ENCODE measurements at regions not wholly inside any gene's neighbourhood (a gene's known extent, or its start where the extent isn't known, plus 50 kb on each side); places are given as distances from the start of the nearest gene placed in this dataset.

GRCh38 chr5:107112216-107112615 lies 558.5 kb downstream of the EFNA5 start:
- TF ChIP-seq CTCF (conservative IDR thresholded peaks at IDR 0.05 in 1 of 2, IDR thresholded peaks at IDR 0.05 in 1 of 2; ENCODE audit: extremely low read depth in 1 of 2, insufficient read depth in 1 of 2, low read depth in 1 of 2, low read length in 2 of 2) (no peak), EZH2 (IDR thresholded peaks at IDR 0.05; ENCODE audit: borderline replicate concordance, low read length) (no peak)

All from mammary epithelial cell (primary cell).